GM23248 (cell line): ENCODE measurements at regions not wholly inside any gene's neighbourhood (a gene's known extent, or its start where the extent isn't known, plus 50 kb on each side); places are given as distances from the start of the nearest gene placed in this dataset.
A peak's percentile ranks its signal among the peaks of the same experiment; 100 is the strongest.

ENCODE experiments used
- DNase-seq: peaks from one replicate; pipeline ENCODE4 v3.0.0-alpha.2; 2015
- H2AFZ ChIP-seq: fragments of 200-600 bp; sonication (generic); 2 replicates; pipeline ENCODE4 v1.6.1; 2016; ENCODE audit warnings: antibody characterized with exemption
- H3F3A ChIP-seq: fragments of 200-600 bp; sonication (generic); 2 replicates; pipeline ENCODE4 v1.6.1; 2016; ENCODE audit warnings: mild to moderate bottlenecking, antibody characterized with exemption, mixed run types; ENCODE audit not compliant: insufficient read depth
- H3K27ac ChIP-seq: fragments of 200-600 bp; sonication (generic); 2 replicates; pipeline ENCODE4 v1.5.1; 2016; ENCODE audit warnings: mild to moderate bottlenecking
- H3K27me3 ChIP-seq: fragments of 200-600 bp; sonication (generic); replicated peaks from 2 replicates; pipeline ENCODE4 v1.6.1; 2016; ENCODE audit warnings: mild to moderate bottlenecking; ENCODE audit not compliant: insufficient read depth
- H3K36me3 ChIP-seq: fragments of 200-600 bp; sonication (generic); 2 replicates; pipeline ENCODE4 v1.6.1; 2016; ENCODE audit warnings: low read depth, mild to moderate bottlenecking
- H3K4me1 ChIP-seq: fragments of 200-600 bp; sonication (generic); 2 replicates; pipeline ENCODE4 v1.6.1; 2016; ENCODE audit warnings: mild to moderate bottlenecking; ENCODE audit not compliant: insufficient read depth
- H3K4me2 ChIP-seq: fragments of 200-600 bp; sonication (generic); one replicate; pipeline ENCODE4 v1.6.1; 2016; ENCODE audit warnings: mild to moderate bottlenecking; ENCODE audit not compliant: unreplicated experiment
- H3K4me3 ChIP-seq: fragments of 200-600 bp; sonication (generic); 2 replicates; pipeline ENCODE4 v1.5.1; 2016; ENCODE audit warnings: mild to moderate bottlenecking
- H3K79me2 ChIP-seq: fragments of 200-600 bp; sonication (generic); 2 replicates; pipeline ENCODE4 v1.6.1; 2016; ENCODE audit warnings: mild to moderate bottlenecking; ENCODE audit not compliant: insufficient read depth
- H3K9ac ChIP-seq: fragments of 200-600 bp; sonication (generic); 2 replicates; pipeline ENCODE4 v1.6.1; 2016; ENCODE audit warnings: mild to moderate bottlenecking
- H3K9me2 ChIP-seq: fragments of 200-600 bp; sonication (generic); 2 replicates; pipeline ENCODE4 v1.6.1; 2016; ENCODE audit warnings: mixed run types, mild to moderate bottlenecking, moderate library complexity; ENCODE audit not compliant: insufficient read depth
- H3K9me3 ChIP-seq: fragments of 200-600 bp; sonication (generic); one replicate; pipeline ENCODE4 v1.6.1; 2017; ENCODE audit warnings: low read depth
- H4K20me1 ChIP-seq: fragments of 200-600 bp; sonication (generic); 2 replicates; pipeline ENCODE4 v1.6.0; 2016; ENCODE audit not compliant: insufficient read depth
- EZH2 ChIP-seq: fragments of 200-600 bp; sonication (generic); IDR thresholded peaks from 2 replicates; pipeline ENCODE4 v1.6.1; 2018; ENCODE audit warnings: antibody characterized with exemption, mild to moderate bottlenecking; ENCODE audit not compliant: insufficient read depth, poor library complexity, severe bottlenecking
- EZH2phosphoT487 ChIP-seq: fragments of 200-600 bp; sonication (generic); IDR thresholded peaks from 2 replicates; pipeline ENCODE4 v1.6.1; 2018; ENCODE audit warnings: antibody characterized with exemption, moderate library complexity, mild to moderate bottlenecking, low read depth; ENCODE audit not compliant: insufficient read depth
- WGBS, 2 experiments: methylation state at CpG; one replicate each; pipeline ENCODE4 v1.1.6; 2015 to 2017; ENCODE audit warnings: low lambda C conversion rate in 2 of 2, low coverage in 1 of 2; ENCODE audit errors: missing lambda C conversion rate in 2 of 2; 5-methylcytosine and 5-hydroxymethylcytosine counted together
- in situ Hi-C: fragments of 300-500 bp; cut with MboI; formaldehyde crosslinking; loops from 2 replicates; pipeline ENCODE4 v1.15.0; 2020

DNA sequence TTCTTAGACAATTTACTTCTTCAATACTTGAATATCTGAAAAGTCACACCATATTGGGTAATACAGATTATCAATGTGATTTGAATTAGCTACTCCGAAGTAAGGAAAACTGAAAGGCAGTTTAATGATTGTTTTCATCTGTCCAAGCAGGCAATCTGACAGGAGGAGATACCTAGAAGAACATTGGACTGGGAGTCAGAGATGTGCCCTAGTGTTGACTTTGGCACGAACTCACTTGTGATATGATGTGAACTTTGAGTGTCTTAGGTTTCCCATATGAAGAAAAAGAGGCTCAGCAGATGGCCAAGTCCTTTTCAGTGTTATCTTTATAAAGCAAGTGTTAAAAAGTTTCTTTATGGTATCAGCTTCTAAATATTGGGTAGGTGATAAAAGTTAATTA is 287.1 kb downstream of the MTX2 start:
- Histone ChIP-seq H3K9ac (no peak overlapping the region), H3K9me2 (no peaks in the 10 kb centered on the region), H3K79me2 (no peaks in the 10 kb centered on the region), H3K4me2 (no peak overlapping the region), H3K4me3 (no peak overlapping the region), H3F3A (peaks cover 29% of the 10 kb centered on the region), H4K20me1 (no peaks in the 10 kb centered on the region), H3K9me3 (no peaks in the 10 kb centered on the region), H3K27me3 (no peaks in the 10 kb centered on the region), H3K4me1 (peaks cover 39% of the 10 kb centered on the region), H2AFZ (no peak overlapping the region), H3K36me3 (no peaks in the 10 kb centered on the region), H3K27ac (no peak overlapping the region)
- DNase-seq, result no peak
- in situ Hi-C loops, result no loop called here
- WGBS, 2 experiments, result 77 to 85% methylated on average over 2 of the region's 2 CpGs
- TF ChIP-seq EZH2phosphoT487 (no peak), EZH2 (no peak)

DNA sequence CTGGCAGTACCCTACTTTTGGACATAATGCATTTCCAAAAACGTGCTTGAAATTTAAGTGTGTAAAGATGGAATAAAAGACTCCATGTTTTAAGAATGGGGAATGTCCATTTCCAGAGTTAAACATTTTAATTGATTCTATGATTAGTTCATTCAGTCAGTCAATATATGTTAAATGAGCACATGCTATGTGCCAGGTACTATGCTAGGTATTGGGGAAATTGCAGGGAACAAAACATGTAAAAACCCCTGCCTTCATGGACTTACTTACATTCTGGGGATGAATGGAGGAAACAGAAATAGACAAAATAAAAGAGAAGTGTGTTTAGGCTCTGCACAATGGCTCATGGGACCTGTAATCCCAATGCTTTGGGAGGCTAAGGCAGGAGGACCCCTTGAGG is 288.6 kb downstream of the MTX2 start:
- no peak overlapping the region for H3K27ac ChIP-seq
- H3K4me1 ChIP-seq, result peaks cover 45% of the 10 kb centered on the region
- H3K4me2 ChIP-seq, result no peak overlapping the region
- no peaks in the 10 kb centered on the region for H4K20me1 ChIP-seq
- no peaks in the 10 kb centered on the region for H3K9me3 ChIP-seq
- no peaks in the 10 kb centered on the region for H3K79me2 ChIP-seq
- in situ Hi-C loops, result no loop called here
- H3K4me3 ChIP-seq, result no peak overlapping the region
- H3K9ac ChIP-seq, result no peak overlapping the region
- 89 to 90% methylated on average over 1 of the region's 1 CpG for WGBS, 2 experiments
- no peak overlapping the region for H2AFZ ChIP-seq
- no peaks in the 10 kb centered on the region for H3K27me3 ChIP-seq
- TF ChIP-seq EZH2phosphoT487 (no peak), EZH2 (no peak)
- H3K9me2 ChIP-seq, result no peaks in the 10 kb centered on the region
- DNase-seq, result no peak
- H3K36me3 ChIP-seq, result no peaks in the 10 kb centered on the region
- peaks cover 33% of the 10 kb centered on the region for H3F3A ChIP-seq

DNA sequence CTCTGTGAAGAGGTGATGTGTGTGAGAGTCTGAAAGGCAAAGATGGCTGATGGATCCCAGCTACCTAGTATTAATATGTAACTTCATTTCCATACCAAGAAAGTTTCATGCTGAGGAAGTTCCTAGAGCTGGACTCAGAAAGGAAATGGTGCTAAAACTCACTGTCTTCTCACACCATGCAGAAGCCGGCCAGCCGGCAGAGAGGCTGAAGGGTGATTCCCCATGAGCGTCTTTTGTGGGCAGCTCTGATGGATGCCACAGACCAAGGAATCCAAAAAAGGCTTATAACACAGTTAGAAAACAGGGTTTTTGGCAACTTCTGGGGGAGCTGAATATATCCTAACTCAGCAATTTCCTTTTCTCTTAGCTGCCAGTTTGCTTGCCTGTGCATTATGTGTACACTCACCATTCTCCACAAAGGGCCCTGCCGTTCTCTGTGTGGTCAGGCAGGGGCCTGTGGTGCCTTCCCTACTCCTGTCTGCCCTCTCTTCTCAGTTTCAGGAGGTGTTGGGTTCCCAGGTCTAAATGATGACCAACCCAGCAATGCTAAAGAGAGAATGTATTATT is 289.4 kb downstream of the MTX2 start:
- no peaks in the 10 kb centered on the region for H3K9me3 ChIP-seq
- no peaks in the 10 kb centered on the region for H3K9me2 ChIP-seq
- no peak overlapping the region for H3K4me2 ChIP-seq
- no peak overlapping the region for H3K4me3 ChIP-seq
- no peaks in the 10 kb centered on the region for H3K79me2 ChIP-seq
- no peaks in the 10 kb centered on the region for H3K27me3 ChIP-seq
- in situ Hi-C loops, result no loop called here
- no peak overlapping the region for H3K27ac ChIP-seq
- 94 to 95% methylated on average over 4 of the region's 4 CpGs for WGBS, 2 experiments
- no peak overlapping the region for H3K9ac ChIP-seq
- DNase-seq, result no peak
- no peaks in the 10 kb centered on the region for H4K20me1 ChIP-seq
- H3F3A ChIP-seq, result peaks cover 30% of the 10 kb centered on the region
- no peaks in the 10 kb centered on the region for H3K36me3 ChIP-seq
- H2AFZ ChIP-seq, result no peak overlapping the region
- H3K4me1 ChIP-seq, result peaks cover 43% of the 10 kb centered on the region
- no peak for TF ChIP-seq EZH2phosphoT487
- TF ChIP-seq EZH2, result no peak

DNA sequence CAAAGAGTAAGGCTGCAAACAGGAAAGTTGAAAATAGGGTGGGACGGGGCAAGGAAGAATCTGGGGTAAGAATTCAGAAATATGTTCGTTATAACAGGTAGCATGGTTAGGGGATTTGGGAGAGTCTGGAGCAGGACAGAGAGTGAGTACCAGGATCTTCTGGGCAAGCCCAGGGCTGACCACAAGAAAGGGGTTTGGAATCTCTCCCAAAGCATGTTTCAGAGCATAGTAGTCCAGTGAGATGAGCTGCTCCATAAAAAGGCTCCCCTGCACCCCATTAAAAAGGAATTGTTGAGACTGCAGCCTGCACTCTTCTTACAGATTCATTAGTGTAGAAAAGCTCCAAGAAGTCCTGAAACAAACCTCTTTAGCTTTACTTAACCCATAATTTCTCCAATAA is 291.1 kb downstream of the MTX2 start:
- Histone ChIP-seq H3K4me3 (no peak overlapping the region), H3K27ac (no peak overlapping the region), H3K27me3 (no peaks in the 10 kb centered on the region), H3K4me2 (peak overlapping the region; percentile 33), H3K79me2 (no peaks in the 10 kb centered on the region), H3K9ac (no peak overlapping the region), H3K9me3 (no peaks in the 10 kb centered on the region), H4K20me1 (no peaks in the 10 kb centered on the region), H3K9me2 (no peaks in the 10 kb centered on the region), H3K36me3 (no peaks in the 10 kb centered on the region), H3F3A (peaks cover 24% of the 10 kb centered on the region), H3K4me1 (peaks cover 37% of the 10 kb centered on the region), H2AFZ (no peak overlapping the region)
- 56 to 97% methylated on average over 1 to 2 of the region's 2 CpGs for WGBS, 2 experiments
- TF ChIP-seq EZH2, result no peak
- TF ChIP-seq EZH2phosphoT487, result no peak
- in situ Hi-C loops, result no loop called here
- DNase-seq, result peak; percentile 67

DNA sequence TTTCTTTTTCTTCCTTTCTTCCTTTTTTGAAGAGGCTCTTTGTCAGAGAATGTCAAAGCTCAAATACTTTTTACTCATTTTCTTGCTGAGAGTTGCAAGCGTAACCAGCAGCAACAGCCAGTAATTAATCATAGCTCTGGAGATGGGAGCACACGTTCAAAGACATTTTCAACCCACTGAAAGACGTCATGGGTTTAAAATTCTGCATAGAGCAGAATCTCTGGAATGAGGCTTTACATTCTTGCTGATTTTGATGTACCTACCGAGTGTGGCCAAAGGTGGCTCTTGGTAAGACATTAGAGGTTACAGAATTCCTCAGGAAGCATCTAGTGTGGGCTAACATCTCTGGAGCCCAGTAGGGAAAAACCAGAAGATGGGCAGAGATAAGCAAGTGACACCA is 292.5 kb downstream of the MTX2 start:
- H3K4me2 ChIP-seq, result peak overlapping the region; percentile 51
- H3K4me1 ChIP-seq, result peaks cover 47% of the 10 kb centered on the region
- no peak overlapping the region for H3K4me3 ChIP-seq
- TF ChIP-seq EZH2phosphoT487, result no peak
- no peak for TF ChIP-seq EZH2
- no peak overlapping the region for H2AFZ ChIP-seq
- no peaks in the 10 kb centered on the region for H3K9me3 ChIP-seq
- no peaks in the 10 kb centered on the region for H4K20me1 ChIP-seq
- in situ Hi-C loops, result no loop called here
- peak overlapping the region; percentile 41; the same call in 1 of the 2 replicates for H3K9ac ChIP-seq
- no peaks in the 10 kb centered on the region for H3K27me3 ChIP-seq
- 43% methylated on average over 4 of the region's 4 CpGs for WGBS, 2 experiments
- no peaks in the 10 kb centered on the region for H3K79me2 ChIP-seq
- DNase-seq, result peak; percentile 65
- peak overlapping the region; percentile 89 for H3K27ac ChIP-seq
- H3F3A ChIP-seq, result peaks cover 32% of the 10 kb centered on the region
- H3K9me2 ChIP-seq, result no peaks in the 10 kb centered on the region
- H3K36me3 ChIP-seq, result no peaks in the 10 kb centered on the region
